A673 (cell line): ENCODE measurements at regions not wholly inside any gene's neighbourhood (a gene's known extent, or its start where the extent isn't known, plus 50 kb on each side); places are given as distances from the start of the nearest gene placed in this dataset.
"Not testable (repeated sequence)": the region's sequence is repeated elsewhere in the genome, so short reads cannot be mapped to it uniquely, and the experiment has no call there.

Source experiments
- BruUV-seq: library from RNA; stranded (reverse); fragments of 400-500 nt; replicated peaks from 2 replicates; lab custom pipeline; 2021; lab: Mats Ljungman, UMichigan
- CTCF ChIA-PET: fragments of 300-600 bp; sonication (Branson Sonifier 250); formaldehyde crosslinking; loops from one replicate; lab custom pipeline; 2022; ENCODE audit warnings: antibody characterized with exemption; lab: Charles Lee
- POLR2A ChIA-PET: fragments of 300-600 bp; sonication (Branson Sonifier 250); formaldehyde crosslinking; loops from one replicate; lab custom pipeline; 2022; ENCODE audit warnings: antibody characterized with exemption; ENCODE audit not compliant: low non-redundant PET; lab: Charles Lee
- DNase-seq: peaks from one replicate; pipeline ENCODE4 v3.0.0-alpha.2; 2015; ENCODE audit warnings: low spot score
- H3K27ac ChIP-seq: fragments of 200-600 bp; sonication (generic); 2 replicates; pipeline ENCODE4 v1.5.1; 2016; ENCODE audit warnings: mixed run types, low read depth, mild to moderate bottlenecking, mixed read lengths, antibody characterized with exemption, low read length; ENCODE audit not compliant: poor library complexity, severe bottlenecking
- H3K27me3 ChIP-seq: fragments of 200-600 bp; sonication (generic); replicated peaks from 2 replicates; pipeline ENCODE4 v1.6.1; 2017; ENCODE audit warnings: mixed run types, low read depth, mild to moderate bottlenecking, mixed read lengths, antibody characterized with exemption, low read length; ENCODE audit not compliant: insufficient read depth, poor library complexity
- H3K36me3 ChIP-seq: fragments of 200-600 bp; sonication (generic); 2 replicates; pipeline ENCODE4 v1.6.1; 2016; ENCODE audit warnings: mixed run types, mild to moderate bottlenecking, mixed read lengths, antibody characterized with exemption, low read length; ENCODE audit not compliant: insufficient read depth, poor library complexity, severe bottlenecking
- H3K4me1 ChIP-seq: fragments of 200-600 bp; sonication (generic); 2 replicates; pipeline ENCODE4 v1.6.1; 2017; ENCODE audit warnings: mixed run types, mild to moderate bottlenecking, mixed read lengths, antibody characterized with exemption, low read length; ENCODE audit not compliant: insufficient read depth, poor library complexity, severe bottlenecking
- H3K4me3 ChIP-seq: fragments of 200-600 bp; sonication (generic); 2 replicates; pipeline ENCODE4 v1.5.1; 2016; ENCODE audit warnings: low read depth, mixed run types, mild to moderate bottlenecking, mixed read lengths, low read length; ENCODE audit not compliant: poor library complexity, severe bottlenecking
- H3K9me3 ChIP-seq: fragments of 200-600 bp; sonication (generic); 2 replicates; pipeline ENCODE4 v1.6.1; 2016; ENCODE audit warnings: mixed run types, low read depth, mild to moderate bottlenecking, mixed read lengths, antibody characterized with exemption, low read length; ENCODE audit not compliant: poor library complexity, severe bottlenecking
- EZH2 ChIP-seq: fragments of 200-600 bp; sonication (generic); IDR thresholded peaks from 2 replicates; pipeline ENCODE4 v1.6.1; 2017; ENCODE audit warnings: borderline replicate concordance, low read depth, mild to moderate bottlenecking, mixed read lengths, antibody characterized with exemption, low read length; ENCODE audit not compliant: poor library complexity, severe bottlenecking
- intact Hi-C: fragments of 100-400 bp; cut with micrococcal nuclease; formaldehyde crosslinking; loops from one replicate; pipeline ENCODE4 v1.10.0; 2022; ENCODE audit not compliant: unreplicated experiment
- TF ChIP-seq, protein P1 (sequence below): fragments of 300-800, 200-600 bp; sonication (generic); conservative IDR thresholded peaks from 2 replicates; pipeline ENCODE4 v1.5.1; 2017; ENCODE audit warnings: low read depth, mild to moderate bottlenecking, antibody characterized with exemption, low read length, moderate library complexity, mixed read lengths

DNA sequence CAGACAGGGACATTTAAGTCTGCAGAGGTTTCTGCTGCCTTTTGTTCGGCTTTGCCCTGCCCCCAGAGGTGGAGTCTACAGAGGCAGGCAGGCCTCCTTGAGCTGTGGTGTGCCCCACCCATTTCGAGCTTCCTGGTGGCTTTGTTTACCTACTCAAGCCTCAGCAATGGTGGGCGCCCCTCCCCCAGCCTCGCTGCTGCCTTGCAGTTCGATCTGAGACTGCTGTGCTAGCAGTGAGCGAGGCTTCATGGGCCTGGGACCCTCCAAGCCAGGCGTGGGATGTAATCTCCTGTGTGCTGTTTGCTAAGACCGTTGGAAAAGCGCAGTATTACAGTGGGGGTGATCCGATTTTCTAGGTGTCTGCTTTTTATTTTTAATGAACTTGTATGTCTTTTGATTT lies 133.6 kb upstream of the NTRK2 start:
- H3K27me3 ChIP-seq, H3K27ac ChIP-seq, H3K9me3 ChIP-seq, H3K4me3 ChIP-seq, H3K4me1 ChIP-seq, BruUV-seq, DNase-seq, CTCF ChIA-PET, H3K36me3 ChIP-seq, intact Hi-C loops, POLR2A ChIA-PET: not testable (repeated sequence)

DNA sequence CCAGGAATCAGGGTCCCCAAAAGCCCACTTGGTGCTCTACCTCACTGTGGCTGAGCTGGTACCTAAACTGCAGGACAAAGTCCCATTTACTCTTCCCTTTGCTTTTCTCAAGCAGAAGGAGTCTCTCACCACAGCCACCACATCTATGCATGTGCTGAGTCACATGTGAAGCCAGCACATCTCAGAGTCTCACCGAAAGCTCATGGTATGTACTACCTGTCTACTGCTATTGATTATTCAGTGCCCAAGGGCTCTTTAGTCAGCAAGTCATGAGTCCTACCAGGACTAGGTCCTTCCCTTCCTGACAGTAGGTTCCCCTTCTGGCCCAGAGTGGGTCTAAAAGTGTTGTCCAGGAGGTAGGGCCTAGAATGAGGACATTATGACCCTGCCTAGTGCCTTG lies 130.7 kb upstream of the NTRK2 start:
- H3K9me3 ChIP-seq = no peaks in the 10 kb centered on the region
- H3K4me3 ChIP-seq = no peak overlapping the region
- BruUV-seq = no TSS peak
- H3K36me3 ChIP-seq = no peaks in the 10 kb centered on the region
- H3K27ac ChIP-seq = no peak overlapping the region
- no peaks in the 10 kb centered on the region for H3K27me3 ChIP-seq
- intact Hi-C loops = no loop called here
- TF ChIP-seq, protein P1, sequence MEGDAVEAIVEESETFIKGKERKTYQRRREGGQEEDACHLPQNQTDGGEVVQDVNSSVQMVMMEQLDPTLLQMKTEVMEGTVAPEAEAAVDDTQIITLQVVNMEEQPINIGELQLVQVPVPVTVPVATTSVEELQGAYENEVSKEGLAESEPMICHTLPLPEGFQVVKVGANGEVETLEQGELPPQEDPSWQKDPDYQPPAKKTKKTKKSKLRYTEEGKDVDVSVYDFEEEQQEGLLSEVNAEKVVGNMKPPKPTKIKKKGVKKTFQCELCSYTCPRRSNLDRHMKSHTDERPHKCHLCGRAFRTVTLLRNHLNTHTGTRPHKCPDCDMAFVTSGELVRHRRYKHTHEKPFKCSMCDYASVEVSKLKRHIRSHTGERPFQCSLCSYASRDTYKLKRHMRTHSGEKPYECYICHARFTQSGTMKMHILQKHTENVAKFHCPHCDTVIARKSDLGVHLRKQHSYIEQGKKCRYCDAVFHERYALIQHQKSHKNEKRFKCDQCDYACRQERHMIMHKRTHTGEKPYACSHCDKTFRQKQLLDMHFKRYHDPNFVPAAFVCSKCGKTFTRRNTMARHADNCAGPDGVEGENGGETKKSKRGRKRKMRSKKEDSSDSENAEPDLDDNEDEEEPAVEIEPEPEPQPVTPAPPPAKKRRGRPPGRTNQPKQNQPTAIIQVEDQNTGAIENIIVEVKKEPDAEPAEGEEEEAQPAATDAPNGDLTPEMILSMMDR = no peak
- no peak for TF ChIP-seq EZH2
- no peaks in the 10 kb centered on the region for H3K4me1 ChIP-seq
- POLR2A ChIA-PET = no interaction called here
- no peak for DNase-seq
- CTCF ChIA-PET = no interaction called here

DNA sequence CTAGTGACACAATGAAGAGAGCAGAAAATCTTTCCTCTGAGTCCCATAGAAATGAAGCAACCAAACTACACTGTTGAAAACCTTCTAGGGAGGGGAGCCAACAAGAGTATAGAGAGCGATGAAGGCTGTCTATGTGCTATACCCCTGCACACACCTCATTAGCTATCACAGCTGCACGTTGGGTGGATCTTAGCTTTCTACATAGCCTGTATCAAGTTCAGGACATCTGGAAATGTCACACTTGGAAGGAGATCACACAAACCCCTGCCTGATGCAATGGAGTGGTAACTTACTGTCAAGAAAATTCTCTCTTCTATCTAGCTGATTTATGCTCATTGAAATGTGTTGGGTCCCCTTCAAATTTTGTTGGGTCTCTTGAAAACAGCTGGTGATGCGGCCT lies 127.0 kb upstream of the NTRK2 start:
- Histone ChIP-seq H3K4me3 (no peak overlapping the region), H3K4me1 (no peaks in the 10 kb centered on the region), H3K36me3 (no peaks in the 10 kb centered on the region), H3K27ac (no peak overlapping the region), H3K9me3 (no peaks in the 10 kb centered on the region), H3K27me3 (no peaks in the 10 kb centered on the region)
- intact Hi-C loops = loop anchor here (5.0 kb wide), 1 partner anchor 50 kb away; no protein-coding TSS in a partner anchor
- BruUV-seq = no TSS peak
- ChIA-PET POLR2A (no interaction called here), CTCF (no interaction called here)
- TF ChIP-seq EZH2 = no peak
- TF ChIP-seq, protein P1 = no peak
- DNase-seq = no peak

DNA sequence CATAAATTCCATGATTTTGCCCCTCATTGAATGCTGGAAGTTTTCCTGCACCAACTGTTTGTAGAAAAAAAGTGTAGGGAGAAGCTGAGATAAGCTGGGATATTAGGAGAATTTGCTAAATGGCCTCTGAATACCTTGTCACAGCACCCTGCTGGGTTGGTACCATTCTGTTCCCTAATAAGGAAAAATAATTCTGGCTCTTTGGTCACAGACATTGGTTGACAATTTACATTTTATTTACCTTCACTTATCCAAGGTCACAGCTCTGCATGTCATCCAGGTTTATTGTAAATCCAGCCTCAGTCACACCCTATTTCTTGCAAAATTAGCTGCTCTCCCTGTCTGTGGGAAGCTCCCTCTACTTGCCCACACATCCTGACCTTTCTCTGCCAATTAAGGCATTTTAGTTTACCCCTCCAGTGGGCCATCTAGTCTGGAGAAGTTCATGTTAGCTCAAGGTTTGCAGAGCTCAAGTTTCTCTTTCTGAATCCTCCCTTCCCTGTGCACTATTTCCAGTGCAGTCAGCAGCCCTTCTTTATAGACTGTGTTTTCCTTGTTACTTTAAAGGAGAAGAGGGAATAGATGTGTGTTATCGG lies 115.4 kb upstream of the NTRK2 start:
- Histone ChIP-seq H3K4me1 (no peaks in the 10 kb centered on the region), H3K27me3 (peaks cover 5% of the 10 kb centered on the region), H3K27ac (no peak overlapping the region), H3K36me3 (no peaks in the 10 kb centered on the region), H3K9me3 (no peaks in the 10 kb centered on the region), H3K4me3 (no peak overlapping the region)
- CTCF ChIA-PET = no interaction called here
- no peak for TF ChIP-seq EZH2
- TF ChIP-seq, protein P1 = no peak
- BruUV-seq = no TSS peak
- no peak for DNase-seq
- intact Hi-C loops = no loop called here
- POLR2A ChIA-PET = no interaction called here
